Esophagus muscularis mucosa (tissue), 4 donors: ENCODE measurements at regions not wholly inside any gene's neighbourhood (a gene's known extent, or its start where the extent isn't known, plus 50 kb on each side); places are given as distances from the start of the nearest gene placed in this dataset.

Experiments
- DNase-seq: peaks from one replicate; pipeline ENCODE4 v3.0.0-alpha.2; 2017; ENCODE audit errors: extremely low spot score
- H3K27ac ChIP-seq, 4 donors: fragments of 200-600 bp; sonication (generic); replicated peaks in 1 of 4; 1 replicate in 3 of 4; 2 replicates in 1 of 4; pipeline ENCODE4 v1.5.1; 2016 to 2019; ENCODE audit warnings: mild to moderate bottlenecking in 1 of 4
- H3K27me3 ChIP-seq, 4 donors: fragments of 200-600 bp; sonication (generic); one replicate each; pipeline versions ENCODE4 v1.5.1 to v1.6.0; 2016 to 2019
- H3K36me3 ChIP-seq, 4 donors: fragments of 200-600 bp; sonication (generic); one replicate each; pipeline ENCODE4 v1.5.1; 2016 to 2019
- H3K4me1 ChIP-seq, 4 donors: fragments of 200-600 bp; sonication (generic); one replicate each; pipeline ENCODE4 v1.5.1; 2016 to 2019
- H3K4me3 ChIP-seq, 4 donors: fragments of 200-600 bp; sonication (generic); 1 replicate in 2 of 4; 2 replicates in 2 of 4; pipeline ENCODE4 v1.5.1; 2016 to 2019; ENCODE audit warnings: mild to moderate bottlenecking in 4 of 4, moderate library complexity in 1 of 4
- H3K9me3 ChIP-seq, 4 donors: fragments of 200-600 bp; sonication (generic); 1 replicate in 3 of 4; 2 replicates in 1 of 4; pipeline ENCODE4 v1.5.1; 2016 to 2019
- EP300 ChIP-seq: sonication (generic); formaldehyde crosslinking; IDR thresholded peaks from one replicate; pipeline ENCODE4 v1.6.1; 2017; ENCODE audit warnings: antibody characterized with exemption
- POLR2A ChIP-seq: fragments of 450-650 bp; IDR thresholded peaks from one replicate; pipeline ENCODE4 v1.6.1; 2017; ENCODE audit warnings: antibody characterized with exemption, moderate library complexity, mild to moderate bottlenecking, low read depth
- POLR2AphosphoS5 ChIP-seq, 2 donors: sonication (generic); formaldehyde crosslinking; IDR thresholded peaks; one replicate each; pipeline ENCODE4 v1.6.1; 2017; ENCODE audit warnings: antibody characterized with exemption in 2 of 2
- WGBS: methylation state at CpG from one replicate; pipeline ENCODE4 v1.1.5; 2018; 5-methylcytosine and 5-hydroxymethylcytosine counted together
- intact Hi-C: fragments of 100-400 bp; cut with DNase I; formaldehyde crosslinking; loops from one replicate; pipeline ENCODE4 v1.15.1; 2023
- TF ChIP-seq, protein P1 (sequence below), 3 experiments: fragments of 200-600 bp in 2 of 3; fragments of 450-650 bp in 1 of 3; sonication (generic) in 2 of 3; IDR thresholded peaks; one replicate each; pipeline ENCODE4 v1.5.1; 2017 to 2019; ENCODE audit warnings: antibody characterized with exemption in 3 of 3, mild to moderate bottlenecking in 2 of 3, moderate library complexity in 1 of 3

DNA sequence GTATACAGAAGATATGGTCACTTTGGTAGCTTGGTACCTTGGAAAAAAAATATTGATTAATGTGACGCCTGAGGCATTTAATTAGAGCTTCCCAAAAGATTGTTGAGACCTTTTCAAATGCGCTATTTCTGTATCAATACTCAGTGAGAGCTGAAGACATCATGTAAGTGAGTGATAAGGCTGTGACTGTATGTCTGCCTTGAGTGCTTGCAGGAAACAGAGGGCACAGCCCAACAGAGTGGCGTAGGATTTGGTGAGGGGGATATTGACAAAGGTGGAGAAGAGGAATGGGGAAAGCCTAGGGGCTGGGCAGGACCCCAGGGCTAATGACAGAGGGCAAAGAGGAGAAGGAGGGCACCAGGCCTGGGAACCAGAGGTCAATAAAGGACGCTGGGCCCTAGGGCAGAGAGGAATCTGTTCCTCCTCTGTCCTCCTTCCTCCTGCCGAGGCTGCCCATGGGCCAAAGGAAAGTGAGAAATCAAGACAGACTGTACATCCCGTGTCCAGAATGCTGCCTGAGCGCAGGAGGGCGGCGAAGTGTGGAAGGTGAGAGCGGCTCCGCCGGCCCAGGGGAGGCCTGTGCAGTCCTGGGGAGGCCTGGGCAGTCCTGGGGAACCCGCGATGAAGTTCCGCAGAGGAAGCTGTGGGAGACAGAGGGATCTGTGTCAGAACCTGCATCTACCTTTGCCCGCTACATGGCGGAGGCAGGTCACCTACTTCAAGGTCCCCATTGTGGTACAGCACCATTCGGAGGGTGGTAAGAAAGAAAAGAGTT lies 228.6 kb upstream of the PIEZO2 start:
- Histone ChIP-seq H3K9me3 (no peaks in the 10 kb centered on the region), H3K27ac (no peak overlapping the region), H3K27me3 (no peaks in the 10 kb centered on the region), H3K4me3 (no peak overlapping the region), H3K4me1 (no peaks in the 10 kb centered on the region), H3K36me3 (no peaks in the 10 kb centered on the region)
- intact Hi-C loops: no loop called here
- TF ChIP-seq EP300: no peak
- TF ChIP-seq POLR2A: no peak
- TF ChIP-seq POLR2AphosphoS5 (IDR thresholded peaks at IDR 0.05): no peak
- TF ChIP-seq, protein P1, sequence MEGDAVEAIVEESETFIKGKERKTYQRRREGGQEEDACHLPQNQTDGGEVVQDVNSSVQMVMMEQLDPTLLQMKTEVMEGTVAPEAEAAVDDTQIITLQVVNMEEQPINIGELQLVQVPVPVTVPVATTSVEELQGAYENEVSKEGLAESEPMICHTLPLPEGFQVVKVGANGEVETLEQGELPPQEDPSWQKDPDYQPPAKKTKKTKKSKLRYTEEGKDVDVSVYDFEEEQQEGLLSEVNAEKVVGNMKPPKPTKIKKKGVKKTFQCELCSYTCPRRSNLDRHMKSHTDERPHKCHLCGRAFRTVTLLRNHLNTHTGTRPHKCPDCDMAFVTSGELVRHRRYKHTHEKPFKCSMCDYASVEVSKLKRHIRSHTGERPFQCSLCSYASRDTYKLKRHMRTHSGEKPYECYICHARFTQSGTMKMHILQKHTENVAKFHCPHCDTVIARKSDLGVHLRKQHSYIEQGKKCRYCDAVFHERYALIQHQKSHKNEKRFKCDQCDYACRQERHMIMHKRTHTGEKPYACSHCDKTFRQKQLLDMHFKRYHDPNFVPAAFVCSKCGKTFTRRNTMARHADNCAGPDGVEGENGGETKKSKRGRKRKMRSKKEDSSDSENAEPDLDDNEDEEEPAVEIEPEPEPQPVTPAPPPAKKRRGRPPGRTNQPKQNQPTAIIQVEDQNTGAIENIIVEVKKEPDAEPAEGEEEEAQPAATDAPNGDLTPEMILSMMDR (IDR thresholded peaks at IDR 0.05): no peak
- DNase-seq: no peak
- 93% methylated on average over 18 of the region's 18 CpGs for WGBS

DNA sequence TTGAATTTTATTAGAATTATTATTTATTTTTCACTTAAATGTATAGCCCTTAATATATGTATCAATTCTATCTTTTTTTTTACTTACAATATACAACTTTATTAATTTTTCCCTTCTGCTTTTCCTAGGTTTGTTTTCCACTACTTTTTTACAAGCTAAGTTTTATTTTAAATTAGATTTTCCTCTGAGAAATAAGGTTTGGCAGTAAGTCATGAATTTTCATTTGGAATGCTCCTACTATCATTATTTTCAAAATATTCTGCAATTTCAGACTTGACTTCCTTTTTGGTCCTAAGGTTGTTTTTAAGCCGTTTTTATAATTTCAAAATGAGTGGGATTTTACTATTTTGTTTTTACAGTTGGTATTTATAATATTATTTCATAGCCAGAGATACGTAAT lies 222.8 kb upstream of the PIEZO2 start:
- Histone ChIP-seq H3K27me3 (no peaks in the 10 kb centered on the region), H3K36me3 (no peaks in the 10 kb centered on the region), H3K9me3 (no peaks in the 10 kb centered on the region), H3K27ac (no peak overlapping the region), H3K4me3 (no peak overlapping the region), H3K4me1 (no peaks in the 10 kb centered on the region)
- intact Hi-C loops: no loop called here
- DNase-seq: no peak
- no peak for TF ChIP-seq EP300
- 74% methylated on average over 2 of the region's 2 CpGs for WGBS

DNA sequence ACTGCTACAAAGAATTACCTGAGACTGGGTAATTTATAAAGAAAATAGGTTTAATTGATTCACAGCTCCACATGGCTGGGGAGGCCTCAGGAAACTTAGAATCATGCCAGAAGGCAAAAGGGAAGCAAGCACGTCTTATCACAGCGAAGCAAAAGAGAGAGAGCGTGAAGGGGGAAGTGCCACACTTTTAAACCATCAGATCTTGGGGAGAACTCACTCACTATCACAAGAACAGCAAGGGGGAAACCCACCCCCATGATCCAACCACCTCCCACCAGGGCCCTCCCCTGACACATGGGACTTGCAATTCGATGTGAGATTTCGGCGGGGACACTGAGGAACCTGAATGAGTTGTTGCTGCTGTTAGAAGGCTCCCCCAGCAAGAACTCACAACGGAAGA lies 220.2 kb upstream of the PIEZO2 start:
- Histone ChIP-seq H3K27ac (no peak overlapping the region), H3K4me1 (no peaks in the 10 kb centered on the region), H3K27me3 (no peaks in the 10 kb centered on the region), H3K36me3 (no peaks in the 10 kb centered on the region), H3K4me3 (no peak overlapping the region), H3K9me3 (no peaks in the 10 kb centered on the region)
- 80% methylated on average over 6 of the region's 7 CpGs for WGBS
- no peak for TF ChIP-seq EP300
- no peak for TF ChIP-seq POLR2AphosphoS5 (IDR thresholded peaks at IDR 0.05)
- intact Hi-C loops: no loop called here
- no peak for DNase-seq

DNA sequence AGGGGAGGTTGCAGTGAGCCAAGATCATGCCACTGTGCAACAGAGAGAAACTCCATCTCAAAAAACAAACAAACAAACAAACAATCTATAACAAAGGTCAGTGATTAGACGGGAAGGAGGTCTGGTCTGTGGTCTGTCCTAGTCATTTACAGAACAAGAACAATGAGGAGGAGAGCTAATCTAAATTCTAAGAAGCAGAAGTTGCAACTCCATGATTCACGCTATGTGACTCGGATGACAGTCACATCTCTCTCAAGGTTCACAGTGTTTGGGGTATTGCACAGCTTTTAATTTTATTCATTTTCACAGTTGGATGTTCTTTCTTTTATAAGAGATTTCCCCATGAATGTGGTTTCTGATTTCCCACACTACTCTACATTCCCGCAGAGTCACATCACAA lies 218.7 kb upstream of the PIEZO2 start:
- Histone ChIP-seq H3K36me3 (no peaks in the 10 kb centered on the region), H3K9me3 (no peaks in the 10 kb centered on the region), H3K4me3 (no peak overlapping the region), H3K27me3 (no peaks in the 10 kb centered on the region), H3K4me1 (no peaks in the 10 kb centered on the region), H3K27ac (no peak overlapping the region)
- intact Hi-C loops: no loop called here
- DNase-seq: no peak
- no peak for TF ChIP-seq POLR2AphosphoS5 (IDR thresholded peaks at IDR 0.05)
- TF ChIP-seq, protein P1 (IDR thresholded peaks at IDR 0.05): no peak
- TF ChIP-seq EP300: no peak
- TF ChIP-seq POLR2A: no peak
- WGBS: 77% methylated on average over 4 of the region's 4 CpGs

DNA sequence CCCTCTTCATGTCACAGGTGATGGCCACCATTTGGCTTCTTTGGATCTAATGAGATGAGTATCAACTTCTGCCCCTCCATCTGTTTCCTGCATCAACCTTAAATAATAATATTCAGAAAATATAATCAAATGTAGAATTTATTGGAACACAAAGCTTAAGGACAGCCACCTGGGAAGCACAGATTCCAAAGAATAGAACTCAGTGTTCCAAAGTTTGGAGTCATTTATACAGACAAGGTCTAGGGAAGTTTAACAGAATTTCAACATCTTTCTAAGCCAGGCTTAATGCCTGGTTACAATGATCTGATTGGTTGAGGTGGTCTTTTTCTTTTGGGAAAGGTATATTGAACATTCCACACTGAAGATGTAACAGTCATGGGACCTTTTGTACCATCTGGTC lies 218.0 kb upstream of the PIEZO2 start:
- Histone ChIP-seq H3K36me3 (no peaks in the 10 kb centered on the region), H3K9me3 (no peaks in the 10 kb centered on the region), H3K27ac (no peak overlapping the region), H3K4me1 (no peaks in the 10 kb centered on the region), H3K4me3 (no peak overlapping the region), H3K27me3 (no peaks in the 10 kb centered on the region)
- no peak for DNase-seq
- intact Hi-C loops: no loop called here
- no peak for TF ChIP-seq EP300
- TF ChIP-seq POLR2A: no peak
- TF ChIP-seq, protein P1 (IDR thresholded peaks at IDR 0.05): no peak
- TF ChIP-seq POLR2AphosphoS5 (IDR thresholded peaks at IDR 0.05): no peak

DNA sequence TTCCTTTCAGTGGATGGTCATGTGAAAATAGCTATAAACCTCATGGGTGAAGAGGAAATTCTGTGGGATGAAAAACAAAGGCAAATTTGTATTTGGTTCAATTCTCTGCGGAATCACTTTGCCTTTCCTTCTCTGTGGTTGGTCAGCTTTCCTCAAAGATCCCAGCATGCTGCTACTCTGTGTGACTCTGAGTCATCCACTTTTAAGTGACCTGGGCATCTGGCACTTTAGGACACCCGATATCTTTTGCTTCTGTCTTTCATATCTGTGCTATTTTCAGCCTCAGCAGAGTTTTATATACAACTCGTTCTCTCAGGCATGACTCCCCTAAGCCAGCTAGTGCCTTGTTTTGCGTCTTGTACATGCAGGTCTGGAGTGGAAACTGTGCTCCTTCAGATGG lies 217.0 kb upstream of the PIEZO2 start:
- H3K4me3 ChIP-seq: no peak overlapping the region

More for the DNA sequence above, 217.0 kb upstream of the PIEZO2 start:
- H3K9me3 ChIP-seq: no peaks in the 10 kb centered on the region
- intact Hi-C loops: no loop called here
- no peaks in the 10 kb centered on the region for H3K4me1 ChIP-seq
- 56% methylated on average over 4 of the region's 4 CpGs for WGBS
- no peak overlapping the region for H3K27ac ChIP-seq
- TF ChIP-seq POLR2AphosphoS5 (IDR thresholded peaks at IDR 0.05) (no peak), EP300 (no peak), POLR2A (no peak)
- TF ChIP-seq, protein P1 (IDR thresholded peaks at IDR 0.05): no peak
- DNase-seq: no peak
- no peaks in the 10 kb centered on the region for H3K27me3 ChIP-seq
- no peaks in the 10 kb centered on the region for H3K36me3 ChIP-seq
